HEK293T (cell line): ENCODE measurements at regions not wholly inside any gene's neighbourhood (a gene's known extent, or its start where the extent isn't known, plus 50 kb on each side); places are given as distances from the start of the nearest gene placed in this dataset.

Source experiments
- ARNT ChIP-seq: fragments of 450-650 bp; IDR thresholded peaks from 2 replicates; pipeline ENCODE4 v1.6.1; 2017; ENCODE audit warnings: mild to moderate bottlenecking
- BHLHE40 ChIP-seq: fragments of 450-650 bp; IDR thresholded peaks from 2 replicates; pipeline ENCODE4 v1.6.1; 2016; ENCODE audit warnings: mild to moderate bottlenecking, moderate library complexity, borderline replicate concordance
- FOXA1 ChIP-seq: fragments of 450-650 bp; IDR thresholded peaks from 2 replicates; pipeline ENCODE4 v1.6.1; 2016; ENCODE audit warnings: mild to moderate bottlenecking
- FOXK2 ChIP-seq: fragments of 450-650 bp; IDR thresholded peaks from 2 replicates; pipeline ENCODE4 v1.6.1; 2016; ENCODE audit warnings: mild to moderate bottlenecking
- FOXM1 ChIP-seq: fragments of 450-650 bp; IDR thresholded peaks from 2 replicates; pipeline ENCODE4 v1.6.1; 2017; ENCODE audit warnings: mild to moderate bottlenecking, borderline replicate concordance
- HDGF ChIP-seq: fragments of 450-650 bp; IDR thresholded peaks from 2 replicates; pipeline ENCODE4 v1.6.1; 2017; ENCODE audit warnings: antibody characterized with exemption, borderline replicate concordance
- L3MBTL2 ChIP-seq: fragments of 450-650 bp; conservative IDR thresholded peaks from 2 replicates; pipeline ENCODE4 v1.6.1; 2016; ENCODE audit warnings: mild to moderate bottlenecking
- NFRKB ChIP-seq: fragments of 450-650 bp; IDR thresholded peaks from 2 replicates; pipeline ENCODE4 v1.6.1; 2016; ENCODE audit warnings: mild to moderate bottlenecking, moderate library complexity
- PKNOX1 ChIP-seq: fragments of 450-650 bp; IDR thresholded peaks from 2 replicates; pipeline ENCODE4 v1.6.1; 2016
- SP1 ChIP-seq: fragments of 450-650 bp; IDR thresholded peaks from 2 replicates; pipeline ENCODE4 v1.6.1; 2017
- SUZ12 ChIP-seq: fragments of 450-650 bp; IDR thresholded peaks from 2 replicates; pipeline ENCODE4 v1.6.1; 2016; ENCODE audit warnings: mild to moderate bottlenecking
- TARDBP ChIP-seq: fragments of 450-650 bp; IDR thresholded peaks from 2 replicates; pipeline ENCODE4 v1.6.1; 2016
- ZNF384 ChIP-seq: fragments of 450-650 bp; IDR thresholded peaks from 2 replicates; pipeline ENCODE4 v1.6.1; 2016

GRCh38 chr18:64566456-64566855 is 417.6 kb upstream of the LINC00305 start:
- TF ChIP-seq SP1, result no peak
- TF ChIP-seq L3MBTL2, result no peak
- no peak for TF ChIP-seq BHLHE40
- no peak for TF ChIP-seq TARDBP
- no peak for TF ChIP-seq FOXK2
- TF ChIP-seq NFRKB, result no peak
- TF ChIP-seq PKNOX1, result no peak
- no peak for TF ChIP-seq HDGF
- TF ChIP-seq FOXA1, result no peak
- no peak for TF ChIP-seq FOXM1
- no peak for TF ChIP-seq ZNF384
- TF ChIP-seq ARNT, result no peak
- TF ChIP-seq SUZ12, result no peak
